ENCODE measurements at regions not wholly inside any gene's neighbourhood (a gene's known extent, or its start where the extent isn't known, plus 50 kb on each side); places are given as distances from the start of the nearest gene placed in this dataset.

GRCh38 chrX:121245763-121246162 is 198.4 kb downstream of the GLUD2 start:
- Histone ChIP-seq H4K20me1 (ENCODE audit: insufficient read depth, low read length) (no peaks in the 10 kb centered on the region), H3K27me3 (ENCODE audit: control insufficient read depth in 2 of 2, insufficient read depth in 2 of 2, low read length in 2 of 2) (no peaks in the 10 kb centered on the region), H3K9ac (ENCODE audit: insufficient read depth, low read length, poor library complexity, severe bottlenecking) (no peak overlapping the region), H3K9me3 (replicated peaks in 1 of 2; ENCODE audit: control insufficient read depth in 1 of 2, insufficient read depth in 1 of 2, low read length in 2 of 2) (no peaks in the 10 kb centered on the region), H3K4me3 (replicated peaks in 1 of 3; ENCODE audit: low read depth in 2 of 3, low read length in 3 of 3) (no peak overlapping the region), H3K36me3 (replicated peaks in 1 of 2; ENCODE audit: control insufficient read depth in 1 of 2, insufficient read depth in 2 of 2, low read length in 2 of 2) (no peaks in the 10 kb centered on the region), H2AFZ (ENCODE audit: insufficient read depth, low read depth, low read length, poor library complexity, severe bottlenecking) (no peak overlapping the region), H3K4me2 (replicated peaks; ENCODE audit: extremely low read depth, low read length, poor library complexity, severe bottlenecking) (no peak overlapping the region), H3K27ac (ENCODE audit: low read depth in 1 of 2, low read length in 2 of 2) (no peak overlapping the region), H3K79me2 (ENCODE audit: insufficient read depth, low read length) (no peaks in the 10 kb centered on the region), H3K4me1 (ENCODE audit: control insufficient read depth in 1 of 2, insufficient read depth in 2 of 2, low read length in 2 of 2) (no peaks in the 10 kb centered on the region)
- H3K36me3 Mint-ChIP-seq = no peaks in the 10 kb centered on the region
- H3K4me3 Mint-ChIP-seq = no peak overlapping the region
- H3K27ac Mint-ChIP-seq = no peak overlapping the region
- DNase-seq = no peak
- no peaks in the 10 kb centered on the region for H3K4me1 Mint-ChIP-seq
- peaks cover 0 to 4% (median 2%) of the 10 kb centered on the region in 7 donors for H3K9me3 Mint-ChIP-seq
- no peak for TF ChIP-seq CTCF (IDR thresholded peaks at IDR 0.05)
- no peaks in the 10 kb centered on the region for H3K27me3 Mint-ChIP-seq (ENCODE audit: low read depth in 3 of 3)
- intact Hi-C loops (cut with micrococcal nuclease) = no loop called here

- no peaks in the 10 kb centered on the region for H3K9me3 ChIP-seq (replicated peaks in 1 of 2; ENCODE audit: control insufficient read depth in 1 of 2, insufficient read depth in 1 of 2, low read length in 2 of 2)
- no peak overlapping the region for H3K4me3 ChIP-seq (replicated peaks in 1 of 3; ENCODE audit: low read depth in 2 of 3, low read length in 3 of 3)
Measured at GRCh38 chrX:121254336-121254735, 206.9 kb downstream of the GLUD2 start.

More at GRCh38 chrX:121254336-121254735, 206.9 kb downstream of the GLUD2 start:
- Mint-ChIP-seq H3K4me3 (no peak overlapping the region), H3K27me3 (ENCODE audit: low read depth in 3 of 3) (no peaks in the 10 kb centered on the region), H3K9me3 (peaks cover 0 to 6% (median 2%) of the 10 kb centered on the region in 7 donors), H3K27ac (no peak overlapping the region), H3K4me1 (no peaks in the 10 kb centered on the region), H3K36me3 (no peaks in the 10 kb centered on the region)
- DNase-seq = no peak
- no peak overlapping the region for H2AFZ ChIP-seq (ENCODE audit: insufficient read depth, low read depth, low read length, poor library complexity, severe bottlenecking)
- no peak overlapping the region for H3K9ac ChIP-seq (ENCODE audit: insufficient read depth, low read length, poor library complexity, severe bottlenecking)
- no peaks in the 10 kb centered on the region for H3K79me2 ChIP-seq (ENCODE audit: insufficient read depth, low read length)
- no peaks in the 10 kb centered on the region for H3K36me3 ChIP-seq (replicated peaks in 1 of 2; ENCODE audit: control insufficient read depth in 1 of 2, insufficient read depth in 2 of 2, low read length in 2 of 2)
- no peaks in the 10 kb centered on the region for H3K4me1 ChIP-seq (ENCODE audit: control insufficient read depth in 1 of 2, insufficient read depth in 2 of 2, low read length in 2 of 2)
- H3K27me3 ChIP-seq (ENCODE audit: control insufficient read depth in 2 of 2, insufficient read depth in 2 of 2, low read length in 2 of 2) = no peaks in the 10 kb centered on the region
- no peak overlapping the region for H3K27ac ChIP-seq (ENCODE audit: low read depth in 1 of 2, low read length in 2 of 2)
- intact Hi-C loops (cut with micrococcal nuclease) = no loop called here
- no peaks in the 10 kb centered on the region for H4K20me1 ChIP-seq (ENCODE audit: insufficient read depth, low read length)
- no CpG with 5 or more reads among the region's 4 CpGs for WGBS (ENCODE audit: insufficient coverage)
- no peak overlapping the region for H3K4me2 ChIP-seq (replicated peaks; ENCODE audit: extremely low read depth, low read length, poor library complexity, severe bottlenecking)
- TF ChIP-seq CTCF (IDR thresholded peaks at IDR 0.05) = no peak

All from CD14-positive monocyte (primary cell).